ENCODE measurements at regions not wholly inside any gene's neighbourhood (a gene's known extent, or its start where the extent isn't known, plus 50 kb on each side); places are given as distances from the start of the nearest gene placed in this dataset.

DNA sequence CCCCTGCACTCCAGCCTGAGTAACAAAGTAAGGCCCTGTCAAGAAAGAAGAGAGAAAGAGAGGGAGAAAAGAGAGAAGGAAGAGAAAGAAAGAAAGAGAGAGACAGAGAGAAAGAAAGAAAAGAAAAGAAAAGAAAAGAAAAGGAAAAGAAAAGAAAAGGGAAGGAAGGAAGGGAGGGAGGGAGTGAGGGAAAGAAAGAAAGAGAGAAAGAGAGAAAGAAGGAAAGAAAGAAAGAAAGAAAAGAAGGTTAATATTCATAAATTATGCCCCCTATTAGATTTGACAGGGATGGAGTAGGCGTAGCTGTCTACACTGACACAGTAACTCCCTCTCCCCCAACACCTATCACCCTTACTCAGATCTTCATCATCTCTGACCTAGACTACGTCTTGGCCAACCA lies 202.3 kb downstream of the SP3 start:
- no peak for TF ChIP-seq TAF1 (IDR thresholded peaks at IDR 0.05; ENCODE audit: borderline replicate concordance, low read depth, low read length)
- DNase-seq (ENCODE audit: insufficient read length) (no peak), FAIRE-seq (no peak)

DNA sequence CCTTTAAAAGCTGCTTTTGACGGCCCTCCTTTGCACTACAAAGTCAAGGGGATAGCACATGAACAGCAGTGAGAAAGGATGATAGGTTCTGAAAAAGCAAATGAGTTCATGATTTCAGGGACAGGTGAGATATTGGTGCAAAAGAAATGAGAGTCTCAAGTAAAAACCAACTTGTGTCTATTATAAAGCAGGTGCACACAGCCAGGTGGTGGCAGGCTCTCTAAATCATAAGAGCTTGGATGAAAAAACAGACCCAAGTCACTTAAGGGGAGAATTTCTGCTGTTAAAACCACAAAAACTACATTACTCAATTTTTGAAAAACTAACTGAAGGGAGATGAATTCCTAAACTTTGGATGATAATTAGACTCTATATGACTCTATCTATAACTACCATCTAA lies 201.5 kb downstream of the SP3 start:
- FAIRE-seq = no peak

DNA sequence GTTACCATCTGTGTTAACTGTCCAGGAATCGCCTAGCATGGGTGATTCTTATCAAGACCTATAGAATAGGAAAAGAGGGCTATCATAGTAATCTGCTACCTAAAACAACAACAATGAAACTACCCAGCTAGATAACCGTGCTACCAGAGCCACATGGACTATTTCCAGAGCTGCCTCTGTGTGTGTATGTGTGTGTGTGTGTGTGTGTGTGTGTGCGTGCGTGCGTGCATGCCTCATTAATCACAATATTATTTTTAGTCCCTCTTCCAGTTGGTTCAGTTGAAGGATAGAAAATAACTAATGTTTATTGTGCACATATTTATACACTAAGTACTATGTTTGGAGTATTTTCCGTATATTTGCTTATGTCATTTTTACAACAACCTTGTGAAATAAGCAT lies 201.1 kb downstream of the SP3 start:
- no peak for FAIRE-seq
- TF ChIP-seq TAF1 (IDR thresholded peaks at IDR 0.05; ENCODE audit: borderline replicate concordance, low read depth, low read length) (no peak), POLR2A (IDR thresholded peaks at IDR 0.05; ENCODE audit: low read depth, low read length) (no peak), POLR2AphosphoS5 (IDR thresholded peaks at IDR 0.05; ENCODE audit: low read depth, low read length) (no peak)
- DNase-seq (ENCODE audit: insufficient read length) = no peak

More for the DNA sequence above, 201.5 kb downstream of the SP3 start:
- TF ChIP-seq TAF1 (IDR thresholded peaks at IDR 0.05; ENCODE audit: borderline replicate concordance, low read depth, low read length) (no peak), POLR2A (IDR thresholded peaks at IDR 0.05; ENCODE audit: low read depth, low read length) (no peak), POLR2AphosphoS5 (IDR thresholded peaks at IDR 0.05; ENCODE audit: low read depth, low read length) (no peak)
- no peak for DNase-seq (ENCODE audit: insufficient read length)

DNA sequence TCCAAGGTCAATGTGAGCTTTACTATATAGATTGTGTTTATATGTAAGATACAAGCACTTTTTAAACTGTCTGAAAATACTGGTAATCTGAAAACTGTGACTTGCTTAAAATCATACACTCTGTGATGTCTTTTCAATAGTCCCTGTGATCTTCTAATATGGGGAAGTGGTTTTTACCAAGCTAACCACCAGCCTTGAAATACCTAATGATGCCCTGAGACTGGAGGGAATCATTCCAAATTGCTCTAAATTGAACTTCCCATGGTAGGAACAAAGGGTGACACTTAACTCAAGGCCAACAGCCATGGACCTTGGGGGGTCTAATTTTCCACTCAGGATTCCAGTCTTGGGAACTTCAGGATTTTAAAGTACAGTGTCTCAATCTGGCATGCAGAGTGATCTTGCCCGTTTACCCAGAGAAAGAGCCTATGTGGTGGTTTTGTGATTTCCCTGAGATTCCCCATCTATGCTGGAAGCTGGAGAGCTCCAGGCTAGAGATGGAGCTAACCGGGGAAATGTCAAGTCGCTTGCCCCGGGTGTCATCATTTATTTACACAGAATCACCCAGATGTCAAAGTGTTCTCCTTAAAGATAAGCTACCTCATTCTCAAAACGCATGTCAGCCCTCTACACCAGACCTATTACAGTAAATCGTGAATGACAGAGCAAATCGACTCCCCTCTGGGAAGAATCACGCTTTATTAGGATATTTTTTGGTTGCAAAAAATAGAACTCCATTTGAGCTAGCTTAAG lies 198.5 kb downstream of the SP3 start:
- FAIRE-seq (no peak), DNase-seq (ENCODE audit: insufficient read length) (no peak)
- TF ChIP-seq POLR2A (IDR thresholded peaks at IDR 0.05; ENCODE audit: low read depth, low read length) (no peak), TAF1 (IDR thresholded peaks at IDR 0.05; ENCODE audit: borderline replicate concordance, low read depth, low read length) (no peak), POLR2AphosphoS5 (IDR thresholded peaks at IDR 0.05; ENCODE audit: low read depth, low read length) (no peak)

DNA sequence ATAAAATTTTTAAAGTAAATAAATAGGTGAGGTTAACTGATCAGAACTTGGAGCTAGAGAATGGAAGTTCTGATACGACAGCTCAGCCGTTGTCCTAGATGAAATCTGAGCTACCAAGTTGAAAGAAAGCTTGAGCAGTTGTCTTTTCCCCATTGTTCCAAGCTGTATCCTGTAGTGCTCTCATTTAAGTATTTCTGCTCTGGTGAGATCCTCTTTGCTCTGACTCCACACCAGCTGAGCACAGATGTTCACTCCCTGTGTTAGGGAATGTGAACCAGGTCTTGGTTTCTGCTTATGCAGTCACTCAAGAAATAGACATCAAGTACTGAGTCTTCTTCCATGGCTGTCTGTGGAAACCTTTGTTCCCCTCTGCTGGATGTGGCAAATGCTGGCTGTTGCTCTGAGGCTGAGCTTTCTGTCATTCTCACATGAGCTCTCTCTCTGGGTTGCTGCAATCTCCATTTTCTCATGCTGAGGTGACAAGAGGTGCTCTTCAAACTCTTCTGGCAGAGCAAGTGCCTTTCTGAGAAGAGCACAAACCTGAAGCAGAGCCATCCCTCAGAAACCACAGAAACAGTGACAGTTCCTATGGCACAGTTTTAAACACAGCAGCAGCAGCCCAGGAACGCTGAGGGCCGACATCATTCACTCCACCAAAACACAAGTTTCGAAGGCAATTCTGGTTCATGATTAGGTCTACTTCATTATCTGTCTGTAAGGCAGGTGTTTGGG lies 194.1 kb downstream of the SP3 start:
- TF ChIP-seq POLR2A (IDR thresholded peaks at IDR 0.05; ENCODE audit: low read depth, low read length) (no peak), POLR2AphosphoS5 (IDR thresholded peaks at IDR 0.05; ENCODE audit: low read depth, low read length) (no peak), TAF1 (IDR thresholded peaks at IDR 0.05; ENCODE audit: borderline replicate concordance, low read depth, low read length) (no peak)
- no peak for FAIRE-seq
- no peak for DNase-seq (ENCODE audit: insufficient read length)

DNA sequence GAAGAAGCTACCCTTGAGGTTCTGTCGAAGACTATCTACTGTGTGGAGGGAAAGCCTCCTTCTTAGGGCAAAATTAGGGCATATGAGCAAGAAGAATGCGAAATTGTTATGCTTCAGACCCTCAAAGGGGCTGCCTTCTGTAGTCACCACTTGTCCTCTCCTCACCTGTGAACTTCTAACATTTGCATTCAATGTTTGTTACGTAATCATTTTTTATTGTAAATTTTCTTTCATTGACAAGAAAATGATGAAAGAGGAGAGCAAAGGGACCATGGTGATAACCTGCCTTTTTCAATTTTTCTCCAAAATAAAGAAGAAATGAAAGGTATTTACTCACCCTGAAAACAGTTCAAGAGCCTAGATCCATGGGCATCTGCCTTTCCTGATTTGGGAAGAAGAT lies 193.0 kb downstream of the SP3 start:
- DNase-seq (ENCODE audit: insufficient read length) (no peak), FAIRE-seq (no peak)
- TF ChIP-seq POLR2AphosphoS5 (IDR thresholded peaks at IDR 0.05; ENCODE audit: low read depth, low read length) (no peak), POLR2A (IDR thresholded peaks at IDR 0.05; ENCODE audit: low read depth, low read length) (no peak), TAF1 (IDR thresholded peaks at IDR 0.05; ENCODE audit: borderline replicate concordance, low read depth, low read length) (no peak)

DNA sequence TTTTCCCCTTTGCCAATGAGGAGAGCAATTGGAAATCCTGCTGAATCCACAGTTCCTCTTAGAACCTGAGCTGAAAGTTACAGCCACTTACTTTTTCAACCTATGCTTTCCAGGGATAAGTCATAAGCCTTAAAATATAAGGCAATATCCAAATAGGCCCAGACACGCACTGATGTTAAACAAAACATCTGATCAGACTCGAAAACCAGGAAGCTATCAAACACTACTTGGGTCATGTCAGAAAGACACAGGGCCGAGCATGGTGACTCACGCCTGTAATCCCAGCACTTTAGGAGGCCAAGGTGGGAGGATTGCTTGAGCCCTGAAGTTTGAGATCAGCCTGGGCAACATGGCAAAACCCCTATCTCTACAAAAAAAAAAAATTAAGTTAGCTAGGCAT lies 192.1 kb downstream of the SP3 start:
- DNase-seq (ENCODE audit: insufficient read length) = no peak
- TF ChIP-seq TAF1 (IDR thresholded peaks at IDR 0.05; ENCODE audit: borderline replicate concordance, low read depth, low read length) = no peak
- TF ChIP-seq POLR2A (IDR thresholded peaks at IDR 0.05; ENCODE audit: low read depth, low read length) = no peak
- TF ChIP-seq POLR2AphosphoS5 (IDR thresholded peaks at IDR 0.05; ENCODE audit: low read depth, low read length) = no peak
- no peak for FAIRE-seq

DNA sequence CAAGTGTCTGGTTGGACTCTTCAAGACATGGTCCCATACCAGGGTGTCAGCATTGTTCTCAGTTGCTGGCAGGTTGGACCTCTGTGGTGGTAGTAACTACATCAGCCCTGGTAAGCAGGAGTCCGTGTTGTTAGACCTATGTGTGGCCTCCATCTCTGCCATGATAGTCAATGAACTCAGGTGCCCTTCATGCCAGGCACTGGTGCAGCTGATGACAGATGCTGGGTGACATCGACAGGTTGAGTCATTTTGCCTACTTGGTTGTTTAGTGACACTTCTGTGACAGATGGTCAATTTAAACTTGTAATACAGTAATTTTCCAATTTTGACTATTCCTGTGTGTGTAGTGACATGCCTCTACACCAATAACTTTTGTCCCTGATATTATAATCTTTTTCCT lies 189.7 kb downstream of the SP3 start:
- FAIRE-seq (no peak), DNase-seq (ENCODE audit: insufficient read length) (no peak)

DNA sequence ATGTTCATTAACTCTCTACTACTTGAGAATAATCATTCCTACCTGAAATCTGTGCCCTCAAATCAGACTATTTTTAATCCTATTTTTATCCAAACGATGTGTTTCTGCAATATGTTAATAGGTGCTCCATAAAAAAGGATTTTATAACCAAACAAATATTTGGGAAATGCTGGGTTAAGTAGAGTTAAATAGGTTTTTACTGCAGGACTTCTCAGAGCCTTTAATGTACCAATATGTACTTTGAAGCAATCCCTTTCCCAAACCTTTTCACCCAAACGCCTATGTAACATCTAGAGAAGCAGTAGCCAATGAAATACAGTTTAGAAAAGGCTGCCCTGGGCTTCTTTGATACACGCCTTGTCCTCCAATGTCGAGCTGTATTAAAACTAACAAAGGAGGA lies 182.5 kb downstream of the SP3 start:
- TF ChIP-seq POLR2AphosphoS5 (IDR thresholded peaks at IDR 0.05; ENCODE audit: low read depth, low read length) (no peak), POLR2A (IDR thresholded peaks at IDR 0.05; ENCODE audit: low read depth, low read length) (no peak)
- no peak for FAIRE-seq
- no peak for DNase-seq (ENCODE audit: insufficient read length)

More for the DNA sequence above, 189.7 kb downstream of the SP3 start:
- TF ChIP-seq POLR2AphosphoS5 (IDR thresholded peaks at IDR 0.05; ENCODE audit: low read depth, low read length) = no peak
- TF ChIP-seq POLR2A (IDR thresholded peaks at IDR 0.05; ENCODE audit: low read depth, low read length) = no peak
- TF ChIP-seq TAF1 (IDR thresholded peaks at IDR 0.05; ENCODE audit: borderline replicate concordance, low read depth, low read length) = no peak

DNA sequence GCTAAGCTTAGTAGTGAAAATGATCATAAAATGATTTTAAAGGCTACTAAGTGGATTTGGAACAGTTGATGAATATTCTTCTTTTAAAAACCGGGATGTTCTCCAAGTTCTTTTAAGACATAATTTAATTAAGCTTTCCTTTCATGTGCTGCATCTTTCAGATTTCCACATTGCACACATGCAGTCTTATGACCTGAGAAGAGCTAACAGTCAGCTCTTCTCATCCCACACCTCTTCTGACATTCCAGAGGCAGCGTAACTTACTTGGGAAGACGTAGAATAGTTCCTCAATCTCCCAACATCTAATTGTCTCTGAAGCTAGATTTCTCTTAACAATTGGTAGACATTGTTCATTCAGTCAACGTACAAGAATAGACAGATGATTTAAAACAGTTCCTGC lies 181.8 kb downstream of the SP3 start:
- no peak for TF ChIP-seq POLR2AphosphoS5 (IDR thresholded peaks at IDR 0.05; ENCODE audit: low read depth, low read length)
- FAIRE-seq = no peak
- DNase-seq (ENCODE audit: insufficient read length) = no peak

DNA sequence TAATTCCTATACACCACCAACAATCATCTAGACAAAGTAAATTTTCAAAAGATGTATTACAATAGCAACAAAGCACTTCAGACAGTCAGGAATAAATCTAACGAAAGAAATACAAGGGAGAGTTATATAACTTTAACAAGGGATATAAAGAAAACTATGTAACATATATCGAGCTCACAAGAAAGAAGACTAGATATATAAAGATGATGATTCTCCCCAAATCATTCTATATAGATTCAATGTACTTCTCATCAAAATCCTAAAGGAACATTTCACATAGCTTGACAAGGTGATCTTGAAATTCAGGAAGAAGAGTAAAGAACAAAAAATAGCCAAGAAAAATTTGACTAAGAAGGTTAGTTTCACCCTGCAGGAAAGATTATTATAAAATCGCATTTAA lies 179.4 kb downstream of the SP3 start:
- TF ChIP-seq POLR2A (IDR thresholded peaks at IDR 0.05; ENCODE audit: low read depth, low read length) (no peak), POLR2AphosphoS5 (IDR thresholded peaks at IDR 0.05; ENCODE audit: low read depth, low read length) (no peak), TAF1 (IDR thresholded peaks at IDR 0.05; ENCODE audit: borderline replicate concordance, low read depth, low read length) (no peak)
- no peak for DNase-seq (ENCODE audit: insufficient read length)
- FAIRE-seq = no peak

DNA sequence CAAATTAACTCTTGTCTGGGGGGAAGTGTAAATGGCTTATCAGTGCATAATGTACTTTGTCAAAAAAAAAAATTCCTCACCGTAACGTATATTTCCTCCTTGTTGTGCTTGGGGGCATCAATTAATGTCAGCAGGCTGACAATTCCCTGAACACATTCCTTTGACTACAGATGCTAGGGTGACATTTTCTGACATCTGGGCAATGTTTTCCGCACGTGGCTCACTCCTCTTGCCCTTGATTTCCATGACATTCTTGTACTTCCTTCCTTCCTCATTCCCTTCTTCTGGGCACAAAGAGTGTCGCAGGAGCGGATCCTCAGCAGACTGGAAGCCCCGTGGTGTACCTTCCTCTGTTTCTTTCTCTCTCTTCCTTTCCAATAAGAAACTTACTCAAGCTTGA lies 173.7 kb downstream of the SP3 start:
- no peak for FAIRE-seq
- DNase-seq (ENCODE audit: insufficient read length) = no peak

More for the DNA sequence above, 173.7 kb downstream of the SP3 start:
- TF ChIP-seq TAF1 (IDR thresholded peaks at IDR 0.05; ENCODE audit: borderline replicate concordance, low read depth, low read length) (no peak), POLR2A (IDR thresholded peaks at IDR 0.05; ENCODE audit: low read depth, low read length) (no peak), POLR2AphosphoS5 (IDR thresholded peaks at IDR 0.05; ENCODE audit: low read depth, low read length) (no peak)

All from GM12892 (cell line).